OCI-LY3 (cell line): ENCODE measurements at regions not wholly inside any gene's neighbourhood (a gene's known extent, or its start where the extent isn't known, plus 50 kb on each side); places are given as distances from the start of the nearest gene placed in this dataset.

ENCODE experiments used
- H2AFZ ChIP-seq: fragments of 200-600, 300-600 bp; shearing (Covaris generic); 2 replicates; pipeline ENCODE4 v1.6.0; 2014; ENCODE audit warnings: antibody characterized with exemption, low read depth, low read length
- H3K27ac ChIP-seq: fragments of 200-600, 300-600 bp; sonication (generic); 2 replicates; pipeline ENCODE4 v1.5.1; 2014; ENCODE audit warnings: mild to moderate bottlenecking, low read length, moderate library complexity, mixed read lengths
- H3K27me3 ChIP-seq: fragments of 200-600, 300-600 bp; sonication (generic); 2 replicates; pipeline ENCODE4 v1.6.1; 2014; ENCODE audit warnings: low read depth, low read length, mixed read lengths
- H3K36me3 ChIP-seq: fragments of 200-600, 300-600 bp; sonication (generic); replicated peaks from 2 replicates; pipeline ENCODE3; 2014; ENCODE audit warnings: low read depth, low read length, mixed read lengths
- H3K4me1 ChIP-seq: fragments of 300-600, 200-600 bp; sonication (generic); 2 replicates; pipeline ENCODE4 v1.6.1; 2014; ENCODE audit warnings: low read length, mixed read lengths
- H3K4me2 ChIP-seq: fragments of 200-600, 300-600 bp; sonication (generic); 2 replicates; pipeline ENCODE4 v1.6.1; 2014; ENCODE audit warnings: low read length, mixed read lengths
- H3K4me3 ChIP-seq: fragments of 300-600, 200-600 bp; sonication (generic); 2 replicates; pipeline ENCODE4 v1.5.1; 2014; ENCODE audit warnings: antibody characterized with exemption, mild to moderate bottlenecking, low read length, moderate library complexity
- H3K79me2 ChIP-seq: fragments of 300-600, 200-600 bp; shearing (Covaris generic); 2 replicates; pipeline ENCODE4 v1.6.1; 2014; ENCODE audit warnings: mild to moderate bottlenecking, low read length, mixed read lengths
- H3K9ac ChIP-seq: fragments of 300-600, 200-600 bp; shearing (Covaris generic); 2 replicates; pipeline ENCODE4 v1.6.0; 2014; ENCODE audit warnings: mild to moderate bottlenecking, low read length, moderate library complexity
- H3K9me3 ChIP-seq: fragments of 200-600, 300-600 bp; shearing (Covaris generic); 2 replicates; pipeline ENCODE4 v1.6.1; 2014; ENCODE audit warnings: low read length, mixed read lengths; ENCODE audit not compliant: insufficient read depth
- H4K20me1 ChIP-seq: fragments of 200-600, 300-600 bp; sonication (generic); 2 replicates; pipeline ENCODE4 v1.6.1; 2016; ENCODE audit warnings: low read length, mixed read lengths; ENCODE audit not compliant: insufficient read depth
- CTCF ChIP-seq: fragments of 200-600, 300-600 bp; sonication (generic); IDR thresholded peaks from 2 replicates; pipeline ENCODE4 v1.5.1; 2014; ENCODE audit warnings: antibody characterized with exemption, low read length, low read depth
- EZH2phosphoT487 ChIP-seq: fragments of 200-600 bp; shearing (Covaris generic); IDR thresholded peaks from 2 replicates; pipeline ENCODE4 v1.6.1; 2018; ENCODE audit warnings: antibody characterized with exemption, mixed run types, low read depth

- no peaks in the 10 kb centered on the region for H3K4me1 ChIP-seq
- no peak overlapping the region for H3K4me2 ChIP-seq
- H4K20me1 ChIP-seq: no peaks in the 10 kb centered on the region
- no peaks in the 10 kb centered on the region for H3K36me3 ChIP-seq
- H3K27ac ChIP-seq: no peak overlapping the region
- no peak overlapping the region for H3K4me3 ChIP-seq
- no peak overlapping the region for H3K9ac ChIP-seq
- TF ChIP-seq EZH2phosphoT487: no peak
- TF ChIP-seq CTCF: peak; percentile 37
- no peak overlapping the region for H2AFZ ChIP-seq
- no peaks in the 10 kb centered on the region for H3K27me3 ChIP-seq
- no peaks in the 10 kb centered on the region for H3K9me3 ChIP-seq
- no peaks in the 10 kb centered on the region for H3K79me2 ChIP-seq
Measured at GRCh38 chr4:128385683-128386304, 98.2 kb upstream of the PGRMC2 start.

GRCh38 chr4:128384765-128385598 lies 97.4 kb upstream of the PGRMC2 start:
- Histone ChIP-seq H3K9ac (no peak overlapping the region), H3K36me3 (no peaks in the 10 kb centered on the region), H3K9me3 (no peaks in the 10 kb centered on the region), H3K4me3 (no peak overlapping the region), H3K79me2 (no peaks in the 10 kb centered on the region), H3K4me1 (no peaks in the 10 kb centered on the region), H3K4me2 (no peak overlapping the region), H3K27ac (no peak overlapping the region), H4K20me1 (no peaks in the 10 kb centered on the region), H2AFZ (no peak overlapping the region), H3K27me3 (no peaks in the 10 kb centered on the region)
- TF ChIP-seq CTCF (no peak), EZH2phosphoT487 (no peak)

- Histone ChIP-seq H3K9me3 (no peaks in the 10 kb centered on the region), H3K36me3 (no peaks in the 10 kb centered on the region), H4K20me1 (no peaks in the 10 kb centered on the region), H3K9ac (no peak overlapping the region), H2AFZ (no peak overlapping the region), H3K27ac (no peak overlapping the region), H3K4me2 (no peak overlapping the region), H3K79me2 (no peaks in the 10 kb centered on the region), H3K27me3 (no peaks in the 10 kb centered on the region), H3K4me3 (no peak overlapping the region), H3K4me1 (no peaks in the 10 kb centered on the region)
- no peak for TF ChIP-seq EZH2phosphoT487
- TF ChIP-seq CTCF: no peak
Measured at GRCh38 chr4:128384091-128384520, 96.5 kb upstream of the PGRMC2 start.

GRCh38 chr4:128381748-128382559 lies 94.3 kb upstream of the PGRMC2 start:
- H3K27me3 ChIP-seq: no peaks in the 10 kb centered on the region
- no peaks in the 10 kb centered on the region for H3K36me3 ChIP-seq
- no peak overlapping the region for H3K4me3 ChIP-seq
- no peaks in the 10 kb centered on the region for H4K20me1 ChIP-seq
- no peaks in the 10 kb centered on the region for H3K79me2 ChIP-seq
- no peak for TF ChIP-seq EZH2phosphoT487
- TF ChIP-seq CTCF: no peak
- H2AFZ ChIP-seq: no peak overlapping the region
- H3K9ac ChIP-seq: no peak overlapping the region
- H3K27ac ChIP-seq: no peak overlapping the region
- no peaks in the 10 kb centered on the region for H3K4me1 ChIP-seq
- no peaks in the 10 kb centered on the region for H3K9me3 ChIP-seq
- no peak overlapping the region for H3K4me2 ChIP-seq
